ENCODE measurements at regions not wholly inside any gene's neighbourhood (a gene's known extent, or its start where the extent isn't known, plus 50 kb on each side); places are given as distances from the start of the nearest gene placed in this dataset.
A peak's percentile ranks its signal among the peaks of the same experiment; 100 is the strongest.

GRCh38 chr16:51971184-51971583 lies 575.8 kb downstream of the TOX3 start:
- peak; percentile 54 for DNase-seq (ENCODE audit: unreplicated experiment)
- Mint-ChIP-seq H3K4me1 (ENCODE audit: insufficient read depth, unreplicated experiment) (peaks cover 6% of the 10 kb centered on the region), H3K9me3 (ENCODE audit: unreplicated experiment) (no peaks in the 10 kb centered on the region), H3K4me3 (ENCODE audit: unreplicated experiment) (no peak overlapping the region), H3K27ac (ENCODE audit: low read depth, unreplicated experiment) (no peak overlapping the region), H3K27me3 (ENCODE audit: insufficient read depth, unreplicated experiment) (peaks cover 4% of the 10 kb centered on the region), H3K36me3 (ENCODE audit: insufficient read depth, unreplicated experiment) (no peaks in the 10 kb centered on the region)
- no TSS peak for BruUV-seq (replicated peaks)
- ChIA-PET POLR2A (no interaction called here), CTCF (interaction anchor here (0.7 to 5.3 kb wide), 15 partner anchors 9 to 922 kb away, joined by 3 to 63 read pairs (median 4); no protein-coding TSS in a partner anchor)
- TF ChIP-seq CTCF (IDR thresholded peaks at IDR 0.05; ENCODE audit: unreplicated experiment) = peak; percentile 59
- intact Hi-C loops (cut with micrococcal nuclease) = loop anchor here (1.0 kb wide), 1 partner anchor 153 kb away; no protein-coding TSS in a partner anchor

GRCh38 chr16:51968749-51969148 lies 578.2 kb downstream of the TOX3 start:
- H3K27ac Mint-ChIP-seq (ENCODE audit: low read depth, unreplicated experiment) = no peak overlapping the region
- peaks cover 6% of the 10 kb centered on the region for H3K4me1 Mint-ChIP-seq (ENCODE audit: insufficient read depth, unreplicated experiment)
- ChIA-PET CTCF (interaction anchor here (0.7 to 1.6 kb wide), 3 partner anchors 13 to 1163 kb away, joined by 3 to 6 read pairs (median 3); no protein-coding TSS in a partner anchor), POLR2A (no interaction called here)
- H3K4me3 Mint-ChIP-seq (ENCODE audit: unreplicated experiment) = no peak overlapping the region
- no peaks in the 10 kb centered on the region for H3K36me3 Mint-ChIP-seq (ENCODE audit: insufficient read depth, unreplicated experiment)
- no peak for DNase-seq (ENCODE audit: unreplicated experiment)
- H3K9me3 Mint-ChIP-seq (ENCODE audit: unreplicated experiment) = no peaks in the 10 kb centered on the region
- intact Hi-C loops (cut with micrococcal nuclease) = no loop called here
- BruUV-seq (replicated peaks) = no TSS peak
- H3K27me3 Mint-ChIP-seq (ENCODE audit: insufficient read depth, unreplicated experiment) = peaks cover 20% of the 10 kb centered on the region
- TF ChIP-seq CTCF (IDR thresholded peaks at IDR 0.05; ENCODE audit: unreplicated experiment) = no peak

- no peak for TF ChIP-seq CTCF (IDR thresholded peaks at IDR 0.05; ENCODE audit: unreplicated experiment)
- BruUV-seq (replicated peaks) = no TSS peak
- no peak overlapping the region for H3K27ac Mint-ChIP-seq (ENCODE audit: low read depth, unreplicated experiment)
- no peaks in the 10 kb centered on the region for H3K9me3 Mint-ChIP-seq (ENCODE audit: unreplicated experiment)
- H3K27me3 Mint-ChIP-seq (ENCODE audit: insufficient read depth, unreplicated experiment) = peaks cover 20% of the 10 kb centered on the region
- intact Hi-C loops (cut with micrococcal nuclease) = no loop called here
- no peaks in the 10 kb centered on the region for H3K36me3 Mint-ChIP-seq (ENCODE audit: insufficient read depth, unreplicated experiment)
- POLR2A ChIA-PET = no interaction called here
- H3K4me3 Mint-ChIP-seq (ENCODE audit: unreplicated experiment) = no peak overlapping the region
- no peak for DNase-seq (ENCODE audit: unreplicated experiment)
- CTCF ChIA-PET = interaction anchor here (0.6 to 1.1 kb wide), 3 partner anchors 15 to 149 kb away, joined by 3 to 5 read pairs (median 3); no protein-coding TSS in a partner anchor
- H3K4me1 Mint-ChIP-seq (ENCODE audit: insufficient read depth, unreplicated experiment) = peaks cover 6% of the 10 kb centered on the region
Observed at GRCh38 chr16:51967646-51968045, 579.3 kb downstream of the TOX3 start.

GRCh38 chr16:51960931-51961330 lies 586.0 kb downstream of the TOX3 start:
- POLR2A ChIA-PET = interaction anchor here (0.6 kb wide), 1 partner anchor 646 kb away, joined by 4 read pairs; no protein-coding TSS in a partner anchor
- TF ChIP-seq CTCF (IDR thresholded peaks at IDR 0.05; ENCODE audit: unreplicated experiment) = no peak
- intact Hi-C loops (cut with micrococcal nuclease) = no loop called here

More at GRCh38 chr16:51960931-51961330, 586.0 kb downstream of the TOX3 start:
- no peak overlapping the region for H3K27ac Mint-ChIP-seq (ENCODE audit: low read depth, unreplicated experiment)
- H3K27me3 Mint-ChIP-seq (ENCODE audit: insufficient read depth, unreplicated experiment) = peaks cover 14% of the 10 kb centered on the region
- BruUV-seq (replicated peaks) = no TSS peak
- no peaks in the 10 kb centered on the region for H3K36me3 Mint-ChIP-seq (ENCODE audit: insufficient read depth, unreplicated experiment)
- CTCF ChIA-PET = interaction anchor here (0.6 kb wide), 1 partner anchor 818 kb away, joined by 3 read pairs; no protein-coding TSS in a partner anchor
- H3K4me1 Mint-ChIP-seq (ENCODE audit: insufficient read depth, unreplicated experiment) = no peaks in the 10 kb centered on the region
- H3K4me3 Mint-ChIP-seq (ENCODE audit: unreplicated experiment) = no peak overlapping the region
- no peaks in the 10 kb centered on the region for H3K9me3 Mint-ChIP-seq (ENCODE audit: unreplicated experiment)
- DNase-seq (ENCODE audit: unreplicated experiment) = no peak
